HG03103 (cell line): ENCODE measurements at regions not wholly inside any gene's neighbourhood (a gene's known extent, or its start where the extent isn't known, plus 50 kb on each side); places are given as distances from the start of the nearest gene placed in this dataset.
"Not testable (repeated sequence)": the region's sequence is repeated elsewhere in the genome, so short reads cannot be mapped to it uniquely, and the experiment has no call there.

Source experiments
- ATAC-seq: cut with Tn5 transposase; IDR thresholded peaks from one replicate; pipeline ENCODE4 v1.9.1; 2021; ENCODE audit warnings: low read depth; ENCODE audit not compliant: unreplicated experiment

GRCh38 chr5:104659497-104659896, 1096.9 kb upstream of the NUDT12 start:
- no peak for ATAC-seq

GRCh38 chr5:104652271-104652861, 1089.8 kb upstream of the NUDT12 start:
- ATAC-seq, result no peak

- no peak for ATAC-seq
Observed at GRCh38 chr5:104650313-104651055, 1087.9 kb upstream of the NUDT12 start.

- ATAC-seq, result no peak
Observed at GRCh38 chr5:104646416-104646815, 1083.8 kb upstream of the NUDT12 start.

- ATAC-seq, result no peak
Observed at GRCh38 chr5:104643320-104643719, 1080.7 kb upstream of the NUDT12 start.

GRCh38 chr5:104635227-104635626, 1072.6 kb upstream of the NUDT12 start:
- ATAC-seq, result no peak

GRCh38 chr5:104628911-104629310, 1066.3 kb upstream of the NUDT12 start:
- no peak for ATAC-seq

GRCh38 chr5:104626122-104626521, 1063.5 kb upstream of the NUDT12 start:
- no peak for ATAC-seq

- no peak for ATAC-seq
Observed at GRCh38 chr5:104612005-104612404, 1049.4 kb upstream of the NUDT12 start.

- ATAC-seq, result no peak
Observed at GRCh38 chr5:104611135-104611767, 1048.7 kb upstream of the NUDT12 start.

GRCh38 chr5:104606258-104606829, 1043.8 kb upstream of the NUDT12 start:
- no peak for ATAC-seq

GRCh38 chr5:104599726-104600125, 1037.1 kb upstream of the NUDT12 start:
- no peak for ATAC-seq

- ATAC-seq, result no peak
Observed at GRCh38 chr5:104598285-104598684, 1035.7 kb upstream of the NUDT12 start.

- no peak for ATAC-seq
Observed at GRCh38 chr5:104594850-104595249, 1032.3 kb upstream of the NUDT12 start.

GRCh38 chr5:104576677-104577076, 1014.1 kb upstream of the NUDT12 start:
- ATAC-seq, result no peak

GRCh38 chr5:104573949-104574709, 1011.5 kb upstream of the NUDT12 start:
- no peak for ATAC-seq

- no peak for ATAC-seq
Observed at GRCh38 chr5:104569621-104570020, 1007.0 kb upstream of the NUDT12 start.

- ATAC-seq, result no peak
Observed at GRCh38 chr5:104564530-104564929, 1001.9 kb upstream of the NUDT12 start.

GRCh38 chr5:104556957-104557356, 994.4 kb upstream of the NUDT12 start:
- no peak for ATAC-seq

GRCh38 chr5:104551628-104552027, 989.0 kb upstream of the NUDT12 start:
- ATAC-seq, result no peak

- ATAC-seq, result not testable (repeated sequence)
Observed at GRCh38 chr5:104546871-104547270, 984.3 kb upstream of the NUDT12 start.
